ENCODE measurements at regions not wholly inside any gene's neighbourhood (a gene's known extent, or its start where the extent isn't known, plus 50 kb on each side); places are given as distances from the start of the nearest gene placed in this dataset.

DNA sequence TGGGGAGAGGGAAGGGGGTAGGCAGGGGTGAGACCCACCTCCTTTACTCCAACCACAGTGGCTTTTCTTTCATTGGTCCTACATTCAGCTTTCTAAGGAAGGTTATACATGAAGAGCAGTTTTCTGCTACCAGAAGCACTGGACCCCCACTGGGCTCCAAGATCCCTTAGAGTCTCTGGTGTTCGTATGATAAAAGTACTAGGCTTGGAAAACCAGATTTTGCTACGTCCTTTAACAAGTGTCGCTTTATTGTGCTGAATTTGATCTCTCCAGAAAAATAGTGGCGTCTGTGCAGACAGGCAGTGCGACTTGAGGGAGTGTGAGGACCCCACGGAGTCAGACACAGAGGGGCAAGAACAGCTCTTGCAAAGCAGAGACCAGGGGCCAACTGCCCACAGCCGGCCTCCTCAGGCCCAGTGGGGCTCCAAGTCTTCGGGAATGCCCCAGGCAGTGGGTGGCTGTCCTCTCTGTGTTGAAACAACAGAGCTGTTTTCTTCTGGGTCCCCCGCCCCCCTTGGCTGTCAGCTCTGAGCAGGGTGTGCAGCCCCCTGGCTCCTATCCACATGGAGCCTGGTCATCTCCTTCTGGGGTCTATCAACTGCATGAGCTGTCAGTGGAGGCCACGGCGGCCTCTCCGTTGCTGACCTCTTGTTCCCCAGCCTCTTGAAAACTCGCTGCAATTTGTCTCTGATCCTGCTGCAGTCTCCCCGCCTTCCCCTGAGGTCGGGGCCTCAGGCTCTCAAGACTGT is 333.2 kb downstream of the RPS24 start:
- no peak for DNase-seq (ENCODE audit: low read depth in 2 of 2)

DNA sequence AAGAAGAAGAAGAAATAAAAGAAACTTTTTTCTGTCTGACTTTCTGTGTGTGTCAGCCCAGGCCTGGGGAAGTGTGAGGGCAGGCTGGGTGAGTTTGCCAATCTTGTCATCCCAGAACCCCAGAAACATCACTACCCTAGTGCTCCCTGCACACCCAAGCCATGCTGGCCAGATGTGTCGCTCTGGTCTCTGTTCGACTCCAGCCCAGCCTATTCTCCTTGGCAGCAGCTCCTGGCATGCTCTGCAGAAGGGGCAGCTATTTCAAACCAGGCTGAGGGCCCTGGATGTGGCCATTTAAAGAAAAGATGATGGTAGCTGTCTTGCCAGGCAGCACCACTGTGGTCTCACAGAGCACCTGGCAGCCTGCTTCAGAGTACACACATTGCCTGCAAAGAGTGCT is 334.1 kb downstream of the RPS24 start:
- no peak for DNase-seq (ENCODE audit: low read depth in 2 of 2)

- no peak for DNase-seq (ENCODE audit: low read depth in 2 of 2)
These were observed 337.5 kb downstream of the RPS24 start for GRCh38 chr10:78371136-78371535.

- no peak for DNase-seq (ENCODE audit: low read depth in 2 of 2)
These were observed 339.1 kb downstream of the RPS24 start for GRCh38 chr10:78372806-78373205.

DNA sequence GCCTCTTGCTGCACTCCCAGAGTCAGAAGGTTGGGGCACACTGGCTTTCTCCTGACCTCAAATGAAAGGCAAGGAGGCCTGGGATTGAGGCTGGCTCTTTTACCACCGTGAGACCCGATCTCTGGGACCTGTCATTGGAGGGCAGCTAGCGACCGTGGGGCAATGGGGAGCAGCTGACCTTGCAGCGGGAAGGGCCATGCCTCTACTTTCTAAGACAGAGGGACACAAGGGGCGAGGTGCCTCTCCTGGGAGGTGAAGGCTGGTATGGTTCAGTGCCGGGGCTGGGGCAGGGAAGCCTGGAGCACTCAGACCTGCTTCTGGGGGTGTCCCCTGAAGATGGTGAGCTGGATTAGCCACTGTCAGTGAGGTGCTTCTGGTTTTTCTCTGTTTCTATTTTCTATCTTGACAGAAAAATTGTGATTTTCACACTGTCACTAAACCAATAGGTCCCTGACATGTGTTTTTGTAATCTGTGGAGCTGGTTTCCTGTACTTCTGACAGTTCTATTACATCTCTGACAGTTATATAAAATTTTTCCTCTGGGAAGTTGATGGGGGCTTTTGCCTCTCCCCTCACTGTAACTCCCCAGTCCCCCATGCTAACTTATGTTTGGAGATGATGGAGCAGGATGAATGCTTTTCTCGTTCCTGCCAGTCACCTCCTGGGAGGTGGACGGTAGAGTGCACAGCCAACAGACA is 340.8 kb downstream of the RPS24 start:
- DNase-seq (ENCODE audit: low read depth in 2 of 2): no peak

- DNase-seq (ENCODE audit: low read depth in 2 of 2): no peak
These were observed 342.5 kb downstream of the RPS24 start for GRCh38 chr10:78375854-78376785.

DNA sequence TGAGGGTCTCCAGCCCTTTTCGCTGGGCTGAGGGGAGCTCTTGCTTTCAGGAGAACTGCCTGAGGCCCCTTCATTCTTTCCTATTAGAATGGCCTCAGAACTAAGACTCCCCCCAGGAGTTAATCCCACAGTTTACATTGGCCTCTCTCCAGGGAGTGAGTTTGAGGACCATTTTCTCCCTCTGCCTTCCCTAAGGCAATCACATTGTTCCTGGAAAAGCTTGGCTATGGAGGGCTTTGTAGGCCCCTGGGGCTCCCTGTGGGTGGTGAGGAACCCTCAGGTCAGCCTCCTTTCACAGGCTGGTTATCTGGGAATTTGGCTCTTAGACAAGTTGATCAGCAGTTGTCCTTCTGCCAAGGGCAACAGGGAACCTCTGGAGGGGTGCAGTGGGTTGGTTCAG is 343.7 kb downstream of the RPS24 start:
- no peak for DNase-seq (ENCODE audit: low read depth in 2 of 2)

GRCh38 chr10:78378192-78378591 is 344.5 kb downstream of the RPS24 start:
- no peak for DNase-seq (ENCODE audit: low read depth in 2 of 2)

- no peak for DNase-seq (ENCODE audit: low read depth in 2 of 2)
These were observed 347.4 kb downstream of the RPS24 start for GRCh38 chr10:78381107-78381506.

- DNase-seq (ENCODE audit: low read depth in 2 of 2): no peak
These were observed 348.4 kb downstream of the RPS24 start for GRCh38 chr10:78382047-78382446.

- DNase-seq (ENCODE audit: low read depth in 2 of 2): no peak
These were observed 349.1 kb downstream of the RPS24 start for GRCh38 chr10:78382772-78383171.

DNA sequence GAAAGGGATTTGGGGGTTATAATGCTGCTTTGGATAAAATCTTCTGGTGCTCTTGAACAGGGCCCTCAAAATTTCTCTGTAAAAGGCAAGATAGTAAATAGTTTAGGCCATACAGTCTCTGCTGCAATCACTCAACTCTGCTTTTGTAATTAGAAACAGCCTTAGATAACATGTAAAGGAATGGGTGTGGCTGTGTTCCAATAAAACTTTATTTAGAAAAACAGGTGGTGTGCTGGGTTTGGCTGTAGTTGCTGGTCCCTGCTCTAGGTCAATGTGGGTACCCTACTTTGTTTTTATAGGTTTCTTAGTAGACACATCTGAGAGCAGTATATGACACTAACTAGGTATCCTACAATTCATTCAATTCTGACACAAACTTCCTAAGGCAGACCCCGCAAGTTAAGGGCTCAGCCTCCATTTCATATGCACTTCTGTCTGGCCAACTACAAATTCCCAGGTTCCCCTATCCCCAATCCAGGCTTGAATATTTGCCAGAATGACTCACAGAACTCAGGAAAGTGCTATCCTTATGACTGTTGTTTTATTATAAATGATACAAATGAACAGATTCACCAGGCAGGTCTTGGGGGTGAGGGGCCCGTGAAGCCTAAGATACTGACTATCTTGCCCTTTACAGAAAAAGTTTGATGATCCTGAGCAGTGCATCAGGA is 349.9 kb downstream of the RPS24 start:
- no peak for DNase-seq (ENCODE audit: low read depth in 2 of 2)

GRCh38 chr10:78384049-78384431 is 350.4 kb downstream of the RPS24 start:
- DNase-seq (ENCODE audit: low read depth in 2 of 2): no peak

DNA sequence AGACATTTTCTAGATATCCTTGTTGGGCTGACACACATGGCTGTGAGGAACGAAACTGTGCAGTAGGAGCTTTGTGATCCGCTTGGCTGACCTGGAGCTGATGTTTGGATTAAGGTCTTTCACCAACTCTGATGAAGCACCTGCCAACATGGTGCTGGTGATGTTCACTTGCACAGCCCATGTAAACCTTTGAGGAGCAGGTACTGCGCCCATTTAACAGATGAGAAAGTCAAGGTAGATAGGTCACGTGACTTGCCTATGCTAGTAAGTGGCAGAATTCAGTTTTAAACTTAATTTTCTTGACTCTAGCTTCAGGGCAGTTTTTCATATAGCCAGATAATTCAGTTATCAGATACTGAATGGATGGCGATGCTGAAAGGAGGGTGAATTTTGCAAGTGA is 351.9 kb downstream of the RPS24 start:
- no peak for DNase-seq (ENCODE audit: low read depth in 2 of 2)

- DNase-seq (ENCODE audit: low read depth in 2 of 2): no peak
These were observed 352.8 kb downstream of the RPS24 start for GRCh38 chr10:78386509-78386908.

DNA sequence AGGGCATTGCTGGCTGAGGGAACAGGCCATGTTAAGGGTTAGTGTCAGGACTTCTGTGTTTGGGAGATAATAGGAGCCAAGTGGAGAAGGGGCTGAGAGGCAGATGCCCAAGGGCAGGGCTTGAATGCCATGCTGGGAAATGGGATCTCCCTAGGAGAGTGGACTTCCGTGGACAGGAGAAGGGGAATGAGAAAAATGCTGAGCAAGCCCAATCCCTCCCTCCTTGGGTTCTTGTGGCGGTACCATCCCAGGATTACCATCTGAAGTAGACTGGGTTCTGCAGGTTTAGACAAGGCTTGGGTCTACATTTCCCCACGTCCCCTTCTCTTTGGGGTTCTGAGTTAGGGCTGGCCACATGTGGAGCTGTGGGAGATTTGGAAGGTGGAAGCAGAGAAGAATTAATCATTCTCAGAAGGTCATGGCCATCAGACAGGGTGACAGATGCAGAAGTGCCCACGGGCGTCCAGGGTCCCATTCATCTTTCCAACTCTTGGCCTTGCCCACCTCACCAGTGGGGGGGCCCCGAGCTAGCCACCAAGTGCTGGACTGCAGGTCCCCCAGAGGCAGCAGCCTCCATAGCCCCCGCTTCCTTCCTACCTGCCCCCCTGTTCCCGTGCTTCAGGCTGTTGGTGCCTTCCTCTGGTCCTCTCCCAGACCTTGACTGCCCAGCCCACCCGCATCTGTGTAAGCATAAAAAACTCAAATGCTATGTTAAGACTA is 354.8 kb downstream of the RPS24 start:
- DNase-seq (ENCODE audit: low read depth in 2 of 2): no peak

GRCh38 chr10:78389419-78389818 is 355.8 kb downstream of the RPS24 start:
- DNase-seq (ENCODE audit: low read depth in 2 of 2): no peak

- no peak for DNase-seq (ENCODE audit: low read depth in 2 of 2)
These were observed 356.4 kb downstream of the RPS24 start for GRCh38 chr10:78390051-78390450.

DNA sequence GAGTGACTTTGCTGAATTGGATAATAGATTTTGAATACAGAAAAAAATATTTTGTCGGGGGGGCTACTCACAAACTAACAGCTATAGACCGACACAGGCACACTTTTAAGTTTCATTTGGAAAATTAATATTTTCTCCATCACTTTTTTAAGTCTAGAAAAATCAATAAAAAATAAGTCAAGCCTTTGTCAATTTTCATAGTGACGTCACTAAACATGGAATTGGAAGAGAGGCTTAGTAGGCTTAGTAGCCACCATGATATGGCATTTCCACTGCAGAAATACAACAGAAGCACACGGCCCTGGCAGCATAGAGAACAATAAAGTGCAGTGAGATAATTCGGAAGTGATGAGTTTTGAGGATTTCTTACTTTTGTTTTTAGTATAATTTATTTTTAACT is 357.2 kb downstream of the RPS24 start:
- DNase-seq (ENCODE audit: low read depth in 2 of 2): no peak

- DNase-seq (ENCODE audit: low read depth in 2 of 2): no peak
These were observed 357.9 kb downstream of the RPS24 start for GRCh38 chr10:78391585-78391984.

DNA sequence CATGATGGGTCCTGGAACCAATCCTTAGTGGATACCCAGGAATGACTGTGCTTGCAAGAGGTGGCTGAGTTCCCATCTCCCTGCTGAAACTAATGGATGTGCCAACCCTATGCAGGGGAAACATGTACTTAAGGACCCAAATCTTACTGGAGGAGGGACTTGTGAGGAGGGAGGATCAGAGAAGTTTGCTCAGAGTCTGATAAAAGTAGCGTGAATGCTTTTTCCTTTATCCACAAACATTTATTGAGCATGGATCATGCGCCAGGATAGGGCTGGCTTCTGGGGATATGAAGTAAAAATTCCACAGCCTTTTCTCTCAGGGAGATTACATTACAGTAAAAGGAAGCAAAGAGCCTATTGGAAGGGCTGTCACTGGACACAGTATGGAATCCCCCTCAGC is 358.5 kb downstream of the RPS24 start:
- no peak for DNase-seq (ENCODE audit: low read depth in 2 of 2)

Measured in stimulated activated CD4-positive, alpha-beta T cell treated with anti-CD3 and anti-CD28 coated beads, Interleukin-4, amount 100 ng/mL, for 48 hours (primary cell).